ENCODE measurements at regions not wholly inside any gene's neighbourhood (a gene's known extent, or its start where the extent isn't known, plus 50 kb on each side); places are given as distances from the start of the nearest gene placed in this dataset.

- DNase-seq (ENCODE audit: low spot score): no peak
These were observed 118.4 kb downstream of the BANF2 start for GRCh38 chr20:17818187-17818586.

GRCh38 chr20:17816804-17817587 is 117.2 kb downstream of the BANF2 start:
- no peak for DNase-seq (ENCODE audit: low spot score)

GRCh38 chr20:17811628-17811965 is 111.8 kb downstream of the BANF2 start:
- DNase-seq (ENCODE audit: low spot score): no peak

- no peak for DNase-seq (ENCODE audit: low spot score)
These were observed 111.3 kb downstream of the BANF2 start for GRCh38 chr20:17810847-17811627.

GRCh38 chr20:17810062-17810631 is 110.4 kb downstream of the BANF2 start:
- no peak for DNase-seq (ENCODE audit: low spot score)

- DNase-seq (ENCODE audit: low spot score): no peak
These were observed 109.7 kb downstream of the BANF2 start for GRCh38 chr20:17809362-17810061.

GRCh38 chr20:17808782-17809181 is 109.0 kb downstream of the BANF2 start:
- DNase-seq (ENCODE audit: low spot score): no peak

- DNase-seq (ENCODE audit: low spot score): no peak
These were observed 108.6 kb downstream of the BANF2 start for GRCh38 chr20:17808357-17808756.

GRCh38 chr20:17807651-17808050 is 107.9 kb downstream of the BANF2 start:
- no peak for DNase-seq (ENCODE audit: low spot score)

GRCh38 chr20:17806739-17807441 is 107.1 kb downstream of the BANF2 start:
- DNase-seq (ENCODE audit: low spot score): no peak

GRCh38 chr20:17806107-17806506 is 106.3 kb downstream of the BANF2 start:
- no peak for DNase-seq (ENCODE audit: low spot score)

GRCh38 chr20:17803765-17804164 is 104.0 kb downstream of the BANF2 start:
- no peak for DNase-seq (ENCODE audit: low spot score)

GRCh38 chr20:17799575-17800227 is 99.9 kb downstream of the BANF2 start:
- DNase-seq (ENCODE audit: low spot score): no peak

- no peak for DNase-seq (ENCODE audit: low spot score)
These were observed 98.8 kb downstream of the BANF2 start for GRCh38 chr20:17798601-17799000.

GRCh38 chr20:17797579-17797978 is 97.8 kb downstream of the BANF2 start:
- no peak for DNase-seq (ENCODE audit: low spot score)

GRCh38 chr20:17797161-17797560 is 97.4 kb downstream of the BANF2 start:
- DNase-seq (ENCODE audit: low spot score): no peak

- no peak for DNase-seq (ENCODE audit: low spot score)
These were observed 96.4 kb downstream of the BANF2 start for GRCh38 chr20:17796091-17796563.

- no peak for DNase-seq (ENCODE audit: low spot score)
These were observed 95.8 kb downstream of the BANF2 start for GRCh38 chr20:17795501-17796071.

GRCh38 chr20:17795003-17795402 is 95.2 kb downstream of the BANF2 start:
- DNase-seq (ENCODE audit: low spot score): no peak

GRCh38 chr20:17794400-17794799 is 94.6 kb downstream of the BANF2 start:
- no peak for DNase-seq (ENCODE audit: low spot score)

GRCh38 chr20:17793986-17794385 is 94.2 kb downstream of the BANF2 start:
- no peak for DNase-seq (ENCODE audit: low spot score)
